SK-N-SH (cell line): ENCODE measurements at regions not wholly inside any gene's neighbourhood (a gene's known extent, or its start where the extent isn't known, plus 50 kb on each side); places are given as distances from the start of the nearest gene placed in this dataset.
A peak's percentile ranks its signal among the peaks of the same experiment; 100 is the strongest.

Experiments used
- CTCF ChIA-PET: fragments of 300-600, 350-600 bp; formaldehyde crosslinking; extraction: SDS; loops from one replicate; lab custom pipeline; 2021; lab: Yijun Ruan, JAX
- POLR2A ChIA-PET: fragments of 350-600 bp; sonication (Branson Sonifier 250); formaldehyde crosslinking; extraction: SDS; loops from one replicate; lab custom pipeline; 2020; ENCODE audit warnings: antibody characterized with exemption, inconsistent platforms; lab: Yijun Ruan, JAX
- DNase-seq: peaks from one replicate; pipeline ENCODE4 v3.0.0; 2012
- H2AFZ ChIP-seq: fragments of 200-600 bp; sonication (generic); 2 replicates; pipeline ENCODE4 v1.8.1; 2016; ENCODE audit warnings: antibody characterized with exemption, mild to moderate bottlenecking, low read depth
- H3F3A ChIP-seq: fragments of 200-600 bp; sonication (generic); replicated peaks from 2 replicates; pipeline ENCODE3; 2016; ENCODE audit warnings: antibody characterized with exemption, mild to moderate bottlenecking; ENCODE audit not compliant: insufficient read depth
- H3K27ac ChIP-seq, 2 experiments: fragments of 200-500 bp in 1 of 2; fragments of 200-600 bp in 1 of 2; sonication (Bioruptor generic) in 1 of 2; sonication (generic), shearing (Covaris generic) in 1 of 2; 2 replicates each; pipeline versions ENCODE4 v1.5.1 to v1.6.1; 2014 to 2016; ENCODE audit warnings: low read depth in 2 of 2, inconsistent platforms in 1 of 2, low read length in 1 of 2, mild to moderate bottlenecking in 1 of 2, mixed read lengths in 1 of 2
- H3K27me3 ChIP-seq: fragments of 200-600 bp; sonication (generic), shearing (Covaris generic); 2 replicates; pipeline ENCODE4 v1.6.1; 2016; ENCODE audit warnings: mixed run types; ENCODE audit not compliant: insufficient read depth
- H3K36me3 ChIP-seq, 2 experiments: fragments of 200-500 bp in 1 of 2; fragments of 200-600 bp in 1 of 2; sonication (Bioruptor generic) in 1 of 2; sonication (generic) in 1 of 2; replicated peaks in 1 of 2; 2 replicates each; pipeline versions ENCODE3 to v1.5.1; 2014 to 2016; ENCODE audit warnings: low read length in 1 of 2, mild to moderate bottlenecking in 1 of 2; ENCODE audit not compliant: insufficient read depth in 2 of 2, control insufficient read depth in 1 of 2
- H3K4me1 ChIP-seq, 2 experiments: fragments of 200-500 bp in 1 of 2; fragments of 200-600 bp in 1 of 2; sonication (Bioruptor generic) in 1 of 2; sonication (generic), shearing (Covaris generic) in 1 of 2; 2 replicates each; pipeline versions ENCODE4 v1.5.1 to v1.6.1; 2014 to 2016; ENCODE audit warnings: low read depth in 1 of 2, low read length in 1 of 2, mixed run types in 1 of 2; ENCODE audit not compliant: insufficient read depth in 2 of 2, control insufficient read depth in 1 of 2
- H3K4me2 ChIP-seq: fragments of 200-600 bp; sonication (generic), shearing (Covaris generic); 2 replicates; pipeline ENCODE4 v1.6.1; 2017; ENCODE audit warnings: mixed run types
- H3K4me3 ChIP-seq, 2 experiments: fragments of 200-500 bp in 1 of 2; fragments of 200-600 bp in 1 of 2; sonication (Bioruptor generic) in 1 of 2; sonication (generic), shearing (Covaris generic) in 1 of 2; 2 replicates each; pipeline versions ENCODE4 v1.5.1 to v1.8.1; 2014 to 2016; ENCODE audit warnings: low read depth in 2 of 2, inconsistent platforms in 1 of 2, low read length in 1 of 2, mild to moderate bottlenecking in 1 of 2, mixed read lengths in 1 of 2, moderate library complexity in 1 of 2
- H3K79me2 ChIP-seq: fragments of 200-600 bp; sonication (generic); 2 replicates; pipeline ENCODE4 v1.8.1; 2017; ENCODE audit warnings: mild to moderate bottlenecking; ENCODE audit not compliant: insufficient read depth
- H3K9ac ChIP-seq: fragments of 200-600 bp; sonication (generic); 2 replicates; pipeline ENCODE4 v1.6.1; 2017; ENCODE audit warnings: mixed run types
- H3K9me2 ChIP-seq: fragments of 200-600 bp; sonication (generic); 2 replicates; pipeline ENCODE4 v1.6.1; 2017; ENCODE audit warnings: mixed run types
- H3K9me3 ChIP-seq: fragments of 200-600 bp; sonication (generic); 2 replicates; pipeline ENCODE4 v1.6.1; 2017; ENCODE audit warnings: mixed run types, mild to moderate bottlenecking, moderate library complexity
- H4K20me1 ChIP-seq: fragments of 200-600 bp; sonication (generic); 2 replicates; pipeline ENCODE4 v1.6.1; 2017; ENCODE audit warnings: mild to moderate bottlenecking, mixed run types; ENCODE audit not compliant: insufficient read depth
- CHD2 ChIP-seq: fragments of 150-350 bp; IDR thresholded peaks from 2 replicates; pipeline ENCODE4 v1.6.1; 2018; ENCODE audit warnings: low read length; ENCODE audit not compliant: partially characterized antibody
- EP300 ChIP-seq, 2 experiments: IDR thresholded peaks; 2 replicates each; pipeline versions ENCODE4 v1.4.0 to v1.6.1; 2012; ENCODE audit warnings: borderline replicate concordance in 1 of 2, low read depth in 1 of 2, low read length in 1 of 2
- FOSL2 ChIP-seq: IDR thresholded peaks from 2 replicates; pipeline ENCODE4 v1.4.0; 2012; ENCODE audit warnings: low read depth, mild to moderate bottlenecking, moderate library complexity, borderline replicate concordance
- FOXJ3 ChIP-seq: sonication (generic); formaldehyde crosslinking; IDR thresholded peaks from 2 replicates; pipeline ENCODE4 v1.5.1; 2020; ENCODE audit warnings: mild to moderate bottlenecking, missing genetic modification reagents
- FOXM1 ChIP-seq: IDR thresholded peaks from 2 replicates; pipeline ENCODE4 v1.4.0; 2012; ENCODE audit warnings: low read depth, mild to moderate bottlenecking
- GABPA ChIP-seq: IDR thresholded peaks from 2 replicates; pipeline ENCODE4 v1.4.0; 2012; ENCODE audit warnings: low read depth, mild to moderate bottlenecking
- JUND ChIP-seq: IDR thresholded peaks from 2 replicates; pipeline ENCODE4 v1.4.0; 2012
- MEF2A ChIP-seq: IDR thresholded peaks from 2 replicates; pipeline ENCODE4 v1.4.0; 2012; ENCODE audit warnings: low read depth, borderline replicate concordance
- MXI1 ChIP-seq: IDR thresholded peaks from 2 replicates; pipeline ENCODE4 v1.6.1; 2012; ENCODE audit warnings: mild to moderate bottlenecking, low read depth, low read length, improper control_type of control experiment
- NFIC ChIP-seq: IDR thresholded peaks from 2 replicates; pipeline ENCODE4 v1.4.0; 2012; ENCODE audit warnings: borderline replicate concordance
- NRF1 ChIP-seq: IDR thresholded peaks from 2 replicates; pipeline ENCODE4 v1.6.1; 2012; ENCODE audit warnings: low read depth, mild to moderate bottlenecking, low read length
- POLR2AphosphoS5 ChIP-seq: IDR thresholded peaks from 2 replicates; pipeline ENCODE4 v1.6.1; 2012; ENCODE audit warnings: low read depth, low read length
- RCOR1 ChIP-seq: fragments of 150-350 bp; IDR thresholded peaks from 2 replicates; pipeline ENCODE4 v1.6.1; 2017; ENCODE audit warnings: antibody characterized with exemption, low read length
- RFX5 ChIP-seq: IDR thresholded peaks from 2 replicates; pipeline ENCODE4 v1.6.1; 2012; ENCODE audit warnings: mild to moderate bottlenecking, improper control_type of control experiment, low read length
- RXRA ChIP-seq: IDR thresholded peaks from 2 replicates; pipeline ENCODE4 v1.4.0; 2012; ENCODE audit warnings: low read depth, mild to moderate bottlenecking, borderline replicate concordance
- SIN3A ChIP-seq: IDR thresholded peaks from 2 replicates; pipeline ENCODE4 v1.6.1; 2012; ENCODE audit warnings: low read depth, mild to moderate bottlenecking, low read length, moderate library complexity, borderline replicate concordance
- TAF1 ChIP-seq: IDR thresholded peaks from 2 replicates; pipeline ENCODE4 v1.6.1; 2012; ENCODE audit warnings: low read depth, mild to moderate bottlenecking, low read length, moderate library complexity, borderline replicate concordance
- TCF12 ChIP-seq: IDR thresholded peaks from 2 replicates; pipeline ENCODE4 v1.4.0; 2012
- TEAD4 ChIP-seq: IDR thresholded peaks from 2 replicates; pipeline ENCODE4 v1.4.0; 2012; ENCODE audit warnings: mild to moderate bottlenecking, borderline replicate concordance; ENCODE audit not compliant: insufficient read depth
- WGBS: methylation state at CpG from one replicate; pipeline ENCODE4 v1.1.6; 2017; ENCODE audit warnings: low lambda C conversion rate; 5-methylcytosine and 5-hydroxymethylcytosine counted together
- TF ChIP-seq, protein P1 (sequence below): fragments of 150-350 bp; IDR thresholded peaks from 2 replicates; pipeline ENCODE4 v1.6.1; 2017; ENCODE audit warnings: antibody characterized with exemption, low read length, low read depth, borderline replicate concordance
- TF ChIP-seq, protein P2 (sequence below): IDR thresholded peaks from 2 replicates; pipeline ENCODE4; 2012
- TF ChIP-seq, protein P3 (sequence below): IDR thresholded peaks from 2 replicates; pipeline ENCODE4 v1.4.0; 2012; ENCODE audit warnings: low read depth

DNA sequence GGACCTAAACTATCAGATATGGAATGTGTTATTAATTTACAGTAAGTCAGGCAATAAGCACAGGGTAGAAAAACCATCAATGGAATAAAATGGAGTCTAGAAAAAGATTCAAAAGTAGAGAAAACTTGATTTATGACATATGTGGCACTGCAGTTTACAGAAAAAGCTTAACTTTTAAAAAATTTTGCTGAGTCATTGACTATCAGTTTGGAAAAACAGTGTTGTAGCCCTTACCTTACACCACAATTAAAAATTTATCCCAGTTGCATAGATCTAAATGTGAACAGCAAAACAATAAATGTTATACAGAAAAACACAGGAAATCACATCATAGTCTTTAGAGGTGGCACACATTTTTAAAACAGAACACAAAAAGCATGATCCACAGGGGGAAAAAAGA lies 108.5 kb downstream of the USP22 start:
- 0 out of 2 replicates have a peak overlapping the region, but pooled peaks have one; percentile 7 for H3K4me2 ChIP-seq
- no peaks in the 10 kb centered on the region for H3K9me3 ChIP-seq
- DNase-seq = no peak
- H3K27me3 ChIP-seq = no peaks in the 10 kb centered on the region
- H3K9me2 ChIP-seq = no peaks in the 10 kb centered on the region
- no peak overlapping the region for H3K4me3 ChIP-seq
- H3F3A ChIP-seq = peaks cover 34% of the 10 kb centered on the region
- peaks cover 27 to 29% of the 10 kb centered on the region in 2 experiments for H3K36me3 ChIP-seq
- POLR2A ChIA-PET = no interaction called here
- CTCF ChIA-PET = interaction anchor here (0.9 to 1.1 kb wide), 2 partner anchors 11 to 26 kb away, joined by 3 to 4 read pairs; no protein-coding TSS in a partner anchor
- peaks cover 9 to 29% of the 10 kb centered on the region in 2 experiments for H3K4me1 ChIP-seq
- H3K27ac ChIP-seq = peak overlapping the region; percentile 43 to 95; a peak in 3 of 4 replicates
- H3K9ac ChIP-seq = no peak overlapping the region
- TF ChIP-seq, protein P1, sequence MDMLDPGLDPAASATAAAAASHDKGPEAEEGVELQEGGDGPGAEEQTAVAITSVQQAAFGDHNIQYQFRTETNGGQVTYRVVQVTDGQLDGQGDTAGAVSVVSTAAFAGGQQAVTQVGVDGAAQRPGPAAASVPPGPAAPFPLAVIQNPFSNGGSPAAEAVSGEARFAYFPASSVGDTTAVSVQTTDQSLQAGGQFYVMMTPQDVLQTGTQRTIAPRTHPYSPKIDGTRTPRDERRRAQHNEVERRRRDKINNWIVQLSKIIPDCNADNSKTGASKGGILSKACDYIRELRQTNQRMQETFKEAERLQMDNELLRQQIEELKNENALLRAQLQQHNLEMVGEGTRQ = no peak
- no peak for TF ChIP-seq TCF12
- no peak for TF ChIP-seq MEF2A
- TF ChIP-seq FOSL2 = no peak
- TF ChIP-seq CHD2 = no peak
- no peaks in the 10 kb centered on the region; the same call in 1 of the 2 replicates for H4K20me1 ChIP-seq
- H2AFZ ChIP-seq = no peak overlapping the region
- H3K79me2 ChIP-seq = 0 out of 2 replicates have a peak, but pooled peaks cover 5% of the 10 kb centered on the region

DNA sequence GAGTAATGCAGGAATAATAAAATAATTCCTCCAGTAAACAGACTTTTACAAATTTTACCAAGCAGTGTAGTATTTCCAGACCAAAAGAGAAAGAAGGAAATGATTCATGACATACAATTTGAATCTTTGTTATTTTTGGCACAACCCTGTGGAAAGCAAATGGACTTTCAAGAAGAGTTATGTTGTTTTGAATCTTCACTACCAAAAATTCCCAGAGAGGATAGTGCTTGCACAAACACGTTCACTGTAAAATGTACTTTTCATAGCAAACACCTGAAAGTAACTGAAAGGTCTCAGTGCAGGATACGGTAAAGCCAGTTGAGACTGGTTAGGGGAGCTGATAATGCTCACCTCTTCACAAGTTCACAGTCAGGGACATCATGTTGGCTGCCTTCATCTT lies 107.1 kb downstream of the USP22 start:
- no peak for TF ChIP-seq TAF1
- no peak for TF ChIP-seq RCOR1
- no peak for TF ChIP-seq MXI1
- peak in 1 of 2 experiments; percentile 83; a peak in 2 of 4 replicates for TF ChIP-seq EP300 (IDR thresholded peaks at IDR 0.05; ENCODE audit: borderline replicate concordance in 1 of 2, low read depth in 1 of 2, low read length in 1 of 2)
- TF ChIP-seq, protein P2, sequence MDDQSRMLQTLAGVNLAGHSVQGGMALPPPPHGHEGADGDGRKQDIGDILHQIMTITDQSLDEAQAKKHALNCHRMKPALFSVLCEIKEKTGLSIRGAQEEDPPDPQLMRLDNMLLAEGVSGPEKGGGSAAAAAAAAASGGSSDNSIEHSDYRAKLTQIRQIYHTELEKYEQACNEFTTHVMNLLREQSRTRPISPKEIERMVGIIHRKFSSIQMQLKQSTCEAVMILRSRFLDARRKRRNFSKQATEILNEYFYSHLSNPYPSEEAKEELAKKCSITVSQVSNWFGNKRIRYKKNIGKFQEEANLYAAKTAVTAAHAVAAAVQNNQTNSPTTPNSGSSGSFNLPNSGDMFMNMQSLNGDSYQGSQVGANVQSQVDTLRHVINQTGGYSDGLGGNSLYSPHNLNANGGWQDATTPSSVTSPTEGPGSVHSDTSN = peak; percentile 94
- peak; percentile 81; the same call in 1 of the 2 replicates for TF ChIP-seq FOSL2
- peak; percentile 75; the same call in 1 of the 2 replicates for TF ChIP-seq MEF2A
- no peak for TF ChIP-seq SIN3A
- no peak for TF ChIP-seq FOXJ3 (CRISPR knock-in tag)
- TF ChIP-seq, protein P3, sequence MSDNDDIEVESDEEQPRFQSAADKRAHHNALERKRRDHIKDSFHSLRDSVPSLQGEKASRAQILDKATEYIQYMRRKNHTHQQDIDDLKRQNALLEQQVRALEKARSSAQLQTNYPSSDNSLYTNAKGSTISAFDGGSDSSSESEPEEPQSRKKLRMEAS = 0 out of 2 replicates have a peak, but pooled peaks have one; percentile 13
- TF ChIP-seq TEAD4 = peak; percentile 69; the same call in 1 of the 2 replicates
- 0 out of 2 replicates have a peak, but pooled peaks have one; percentile 63 for TF ChIP-seq FOXM1
- peak; percentile 90 for TF ChIP-seq JUND
- TF ChIP-seq POLR2AphosphoS5 = peak; percentile 64; the same call in 1 of the 2 replicates
- TF ChIP-seq GABPA = no peak
- peak; percentile 41; the same call in 1 of the 2 replicates for TF ChIP-seq RXRA
- peak; percentile 99 for TF ChIP-seq NFIC
- TF ChIP-seq TCF12 = peak; percentile 87
- no peak for TF ChIP-seq RFX5
- TF ChIP-seq NRF1 = no peak
- no peak for DNase-seq
- CTCF ChIA-PET = interaction anchor here (1.3 kb wide), 1 partner anchor 57 kb away, joined by 4 read pairs; no protein-coding TSS in a partner anchor
- H3K79me2 ChIP-seq = 0 out of 2 replicates have a peak, but pooled peaks cover 5% of the 10 kb centered on the region
- H2AFZ ChIP-seq = no peak overlapping the region
- peaks cover 37% of the 10 kb centered on the region for H3F3A ChIP-seq
- WGBS = 4% methylated on average over 2 of the region's 2 CpGs
- peak overlapping the region; percentile 73 for H3K4me2 ChIP-seq
- H3K27ac ChIP-seq = peak overlapping the region; percentile 62 to 95; a peak in 3 of 4 replicates
- no peaks in the 10 kb centered on the region for H3K9me2 ChIP-seq
- POLR2A ChIA-PET = no interaction called here
- H3K4me3 ChIP-seq = peak overlapping the region in 1 of 2 experiments; percentile 38; a peak in 1 of 4 replicates
- H3K27me3 ChIP-seq = no peaks in the 10 kb centered on the region
- H4K20me1 ChIP-seq = no peaks in the 10 kb centered on the region; the same call in 1 of the 2 replicates
- H3K9me3 ChIP-seq = no peaks in the 10 kb centered on the region
- H3K9ac ChIP-seq = peak overlapping the region; percentile 48; the same call in 1 of the 2 replicates
- peaks cover 20 to 34% of the 10 kb centered on the region in 2 experiments for H3K36me3 ChIP-seq
- peaks cover 7 to 29% of the 10 kb centered on the region in 2 experiments for H3K4me1 ChIP-seq
